ENCODE measurements at regions not wholly inside any gene's neighbourhood (a gene's known extent, or its start where the extent isn't known, plus 50 kb on each side); places are given as distances from the start of the nearest gene placed in this dataset.

DNA sequence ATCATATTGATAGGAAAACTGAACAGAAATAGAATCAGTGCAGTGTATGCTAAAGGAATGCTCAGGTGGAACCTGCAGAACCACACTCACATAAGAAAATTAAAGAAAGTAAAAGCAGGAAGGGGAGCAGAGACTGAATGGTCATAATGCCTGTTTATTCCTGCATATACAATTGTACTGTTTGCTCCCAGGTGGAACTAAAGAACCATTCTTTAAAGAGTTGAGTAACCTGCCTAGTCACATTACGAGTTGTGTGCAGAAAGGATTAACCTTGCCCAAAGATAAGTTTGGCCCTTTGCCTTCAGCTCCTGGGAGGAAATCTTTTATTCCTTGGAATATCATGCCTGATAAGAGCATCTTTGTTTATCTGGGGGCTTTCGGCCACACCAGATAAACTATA, 434.7 kb downstream of the KIF2B start:
- TF ChIP-seq, protein P1, sequence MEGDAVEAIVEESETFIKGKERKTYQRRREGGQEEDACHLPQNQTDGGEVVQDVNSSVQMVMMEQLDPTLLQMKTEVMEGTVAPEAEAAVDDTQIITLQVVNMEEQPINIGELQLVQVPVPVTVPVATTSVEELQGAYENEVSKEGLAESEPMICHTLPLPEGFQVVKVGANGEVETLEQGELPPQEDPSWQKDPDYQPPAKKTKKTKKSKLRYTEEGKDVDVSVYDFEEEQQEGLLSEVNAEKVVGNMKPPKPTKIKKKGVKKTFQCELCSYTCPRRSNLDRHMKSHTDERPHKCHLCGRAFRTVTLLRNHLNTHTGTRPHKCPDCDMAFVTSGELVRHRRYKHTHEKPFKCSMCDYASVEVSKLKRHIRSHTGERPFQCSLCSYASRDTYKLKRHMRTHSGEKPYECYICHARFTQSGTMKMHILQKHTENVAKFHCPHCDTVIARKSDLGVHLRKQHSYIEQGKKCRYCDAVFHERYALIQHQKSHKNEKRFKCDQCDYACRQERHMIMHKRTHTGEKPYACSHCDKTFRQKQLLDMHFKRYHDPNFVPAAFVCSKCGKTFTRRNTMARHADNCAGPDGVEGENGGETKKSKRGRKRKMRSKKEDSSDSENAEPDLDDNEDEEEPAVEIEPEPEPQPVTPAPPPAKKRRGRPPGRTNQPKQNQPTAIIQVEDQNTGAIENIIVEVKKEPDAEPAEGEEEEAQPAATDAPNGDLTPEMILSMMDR (IDR thresholded peaks at IDR 0.05), result no peak
- TF ChIP-seq EP300 (IDR thresholded peaks at IDR 0.05) (no peak), POLR2A (IDR thresholded peaks at IDR 0.05) (no peak)
